GM19372 (cell line): ENCODE measurements at regions not wholly inside any gene's neighbourhood (a gene's known extent, or its start where the extent isn't known, plus 50 kb on each side); places are given as distances from the start of the nearest gene placed in this dataset.
"Not testable (repeated sequence)": the region's sequence is repeated elsewhere in the genome, so short reads cannot be mapped to it uniquely, and the experiment has no call there.

Source experiments
- ATAC-seq: cut with Tn5 transposase; IDR thresholded peaks from one replicate; pipeline ENCODE4 v1.9.1; 2021; ENCODE audit warnings: mild to moderate bottlenecking, low read depth, moderate library complexity; ENCODE audit not compliant: unreplicated experiment

DNA sequence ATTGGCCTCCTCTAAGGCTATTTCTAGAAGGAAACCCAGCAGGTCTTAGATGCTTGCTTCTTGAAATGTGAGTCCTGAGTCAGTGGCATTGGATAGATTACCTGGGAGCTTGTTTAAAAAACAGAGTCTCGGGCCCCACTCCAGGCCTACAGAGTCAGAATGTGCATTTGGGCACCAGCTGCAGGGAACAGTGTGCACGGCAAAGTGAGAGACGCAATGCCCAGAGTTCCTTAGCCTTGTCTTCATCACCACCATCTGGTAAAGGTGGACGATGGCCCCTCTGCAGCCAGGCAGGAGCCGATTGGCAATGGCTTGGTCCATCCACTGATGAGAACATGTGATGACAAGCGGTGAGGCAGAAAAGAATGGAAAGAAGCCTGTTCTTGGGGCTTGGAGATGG is 102.1 kb upstream of the TSC22D1 start:
- ATAC-seq: no peak

DNA sequence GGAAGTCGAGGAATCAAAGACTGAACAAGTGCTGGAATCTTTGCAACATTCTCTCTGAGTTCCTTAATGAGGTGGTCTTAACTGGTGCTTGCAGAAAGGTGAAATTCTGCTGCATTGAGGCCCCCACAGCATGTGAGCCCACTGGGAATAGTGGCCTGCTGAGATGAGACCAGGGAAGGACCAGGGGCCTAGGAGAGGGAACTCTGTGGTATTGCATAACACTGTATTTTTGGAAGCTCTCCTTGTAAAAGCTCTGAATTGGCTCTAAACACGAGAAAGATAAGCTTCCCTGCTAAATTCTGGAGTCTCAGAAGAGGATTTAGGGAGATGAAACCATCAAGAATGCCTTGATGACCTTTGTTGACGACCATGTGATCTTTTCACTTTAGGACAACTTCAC is 100.4 kb upstream of the TSC22D1 start:
- no peak for ATAC-seq

DNA sequence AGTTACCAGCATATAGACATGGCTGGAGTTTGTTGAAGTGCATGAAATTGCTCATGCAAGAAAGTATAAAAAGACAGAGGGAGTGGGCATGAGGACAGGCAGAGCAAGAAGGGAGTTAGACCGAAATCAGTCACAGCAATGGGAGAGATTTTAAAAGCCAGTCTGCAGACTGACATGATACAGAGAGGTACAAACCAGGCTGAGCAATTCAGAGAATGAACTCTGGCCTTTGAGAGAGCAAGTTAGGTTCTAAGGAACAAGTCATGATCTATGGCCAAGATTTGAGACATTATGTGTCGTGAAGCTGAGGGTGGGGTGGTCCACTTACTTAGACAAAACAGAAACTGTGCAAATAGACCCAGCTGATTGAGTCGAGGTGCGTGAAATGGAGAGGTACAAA is 93.4 kb upstream of the TSC22D1 start:
- ATAC-seq: no peak

DNA sequence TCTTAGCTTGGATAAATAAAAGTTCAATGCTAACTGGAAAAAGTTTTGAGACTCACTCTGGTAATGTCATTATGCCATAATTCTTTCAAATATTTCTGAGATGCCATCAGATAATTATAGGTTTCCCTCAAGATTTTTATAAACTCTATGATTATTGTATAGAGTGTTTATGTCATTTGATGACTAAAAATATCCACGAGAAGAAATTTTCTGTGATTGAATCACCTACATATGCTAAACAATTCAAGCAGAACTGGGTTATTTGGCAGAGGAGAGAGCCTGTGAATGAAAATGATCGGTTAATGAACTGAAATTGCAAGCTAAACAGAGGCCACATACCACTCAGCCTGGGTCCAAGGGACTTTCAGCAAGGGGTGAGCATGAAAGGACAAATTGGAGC is 92.6 kb upstream of the TSC22D1 start:
- ATAC-seq: no peak

DNA sequence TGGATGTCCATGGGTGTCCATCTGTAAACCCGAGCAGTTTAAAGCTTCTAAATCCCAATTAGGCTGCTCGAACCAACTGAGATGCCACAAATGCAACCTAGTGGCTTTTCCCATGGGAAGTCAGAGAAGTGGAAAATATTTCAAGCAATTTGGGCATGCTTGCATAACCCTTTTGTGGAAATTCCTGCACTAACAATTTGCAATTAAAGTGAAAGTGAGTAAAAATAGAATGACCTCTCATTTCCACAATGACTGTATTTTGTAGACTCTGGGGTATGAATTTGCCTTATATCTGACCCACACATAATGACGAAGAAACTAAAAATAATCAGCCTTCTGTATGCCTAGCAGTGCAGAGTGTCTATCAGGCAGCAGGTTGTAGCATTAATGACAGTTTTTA is 91.8 kb upstream of the TSC22D1 start:
- no peak for ATAC-seq

DNA sequence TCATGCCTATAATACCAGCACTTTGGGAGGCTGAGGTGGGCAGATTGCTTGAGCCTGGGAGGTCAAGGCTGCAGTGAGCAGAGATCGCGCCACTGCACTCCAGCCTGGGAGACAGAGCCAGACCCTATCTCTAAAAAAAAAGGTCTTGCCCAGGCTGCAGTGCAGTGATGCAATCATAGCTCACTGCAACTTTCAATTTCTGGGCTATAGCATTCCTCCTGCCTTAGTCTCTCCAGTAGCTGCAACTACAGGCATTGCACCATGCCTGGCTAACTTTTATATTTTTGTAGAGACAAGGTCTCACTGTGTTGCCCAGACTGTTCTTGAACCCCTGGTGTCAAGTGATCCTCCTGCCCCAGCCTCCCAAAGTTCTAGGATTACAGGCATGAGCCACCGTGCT is 90.4 kb upstream of the TSC22D1 start:
- not testable (repeated sequence) for ATAC-seq

DNA sequence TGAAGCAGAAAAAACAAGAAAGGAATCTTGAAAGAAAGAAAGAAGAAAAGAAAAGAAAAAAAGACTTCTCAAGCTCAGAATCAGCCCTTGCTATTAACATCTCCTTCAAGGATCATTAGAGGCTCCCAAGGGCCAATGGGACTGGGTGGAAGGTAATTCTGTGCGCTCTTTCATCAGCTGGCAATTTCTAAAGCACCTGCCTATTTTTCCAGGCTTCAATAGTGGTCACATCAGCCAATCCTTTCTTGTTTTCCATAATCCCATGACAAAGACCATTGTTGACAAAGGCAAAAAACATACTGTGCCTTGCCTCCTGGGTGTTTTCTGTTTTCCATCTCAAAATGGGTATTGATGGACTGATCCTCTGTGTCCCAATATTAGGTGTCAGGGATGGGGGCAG is 88.2 kb upstream of the TSC22D1 start:
- no peak for ATAC-seq

DNA sequence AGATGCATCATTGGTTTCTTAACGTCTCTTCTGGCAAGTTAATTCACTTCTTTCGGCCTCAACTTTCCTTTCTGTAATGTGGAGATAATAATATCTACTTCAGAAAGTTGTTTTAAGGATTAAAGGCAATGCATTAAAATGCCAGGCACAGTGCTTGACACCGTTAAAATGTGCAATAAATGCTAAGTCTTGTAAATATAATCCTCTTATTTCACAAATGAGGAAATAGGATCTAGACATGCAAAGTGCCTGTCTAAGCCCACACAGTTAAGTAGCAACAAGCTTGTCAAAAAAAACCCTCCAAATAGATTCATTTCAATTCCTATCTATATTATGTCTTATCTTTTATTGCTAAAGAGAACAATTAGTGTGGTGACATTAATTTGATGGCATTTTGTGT is 86.4 kb upstream of the TSC22D1 start:
- no peak for ATAC-seq

DNA sequence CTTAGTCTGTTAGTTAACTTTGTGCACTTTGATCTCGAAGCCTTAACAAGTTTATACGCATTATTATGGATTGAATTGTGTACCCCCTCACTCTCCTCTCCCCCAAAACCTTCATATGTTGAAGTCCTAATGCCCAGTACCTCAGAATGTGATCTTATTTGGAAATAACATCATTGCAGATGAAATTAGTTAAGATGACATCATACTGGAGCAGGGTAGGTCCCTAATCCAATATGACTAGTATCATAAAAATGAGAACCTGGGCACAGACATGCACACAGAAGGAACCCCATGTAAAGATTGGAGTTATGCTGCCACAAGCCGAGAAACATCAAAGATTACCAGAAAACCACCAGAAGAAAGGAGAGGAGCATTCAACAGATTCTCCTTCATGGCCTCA is 85.8 kb upstream of the TSC22D1 start:
- no peak for ATAC-seq

DNA sequence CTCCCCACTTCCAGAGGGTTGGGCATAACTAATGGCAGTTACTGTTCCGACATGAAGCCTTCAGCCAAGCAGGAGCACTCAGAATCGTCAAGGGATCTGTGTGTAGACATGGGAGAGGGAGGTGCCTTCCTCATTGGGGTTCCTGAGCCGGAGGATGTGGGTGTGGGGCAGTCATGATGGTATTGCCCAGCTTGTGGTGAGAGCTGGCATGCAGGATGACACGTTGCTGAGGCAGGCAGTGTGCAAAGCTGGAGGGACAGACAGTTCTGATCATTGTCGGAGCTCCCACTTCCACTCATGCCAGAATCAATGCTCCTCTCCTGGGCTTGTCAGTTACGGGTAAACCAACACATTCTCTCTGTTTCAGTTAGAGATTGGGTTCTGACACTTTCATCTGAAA is 83.9 kb upstream of the TSC22D1 start:
- no peak for ATAC-seq

DNA sequence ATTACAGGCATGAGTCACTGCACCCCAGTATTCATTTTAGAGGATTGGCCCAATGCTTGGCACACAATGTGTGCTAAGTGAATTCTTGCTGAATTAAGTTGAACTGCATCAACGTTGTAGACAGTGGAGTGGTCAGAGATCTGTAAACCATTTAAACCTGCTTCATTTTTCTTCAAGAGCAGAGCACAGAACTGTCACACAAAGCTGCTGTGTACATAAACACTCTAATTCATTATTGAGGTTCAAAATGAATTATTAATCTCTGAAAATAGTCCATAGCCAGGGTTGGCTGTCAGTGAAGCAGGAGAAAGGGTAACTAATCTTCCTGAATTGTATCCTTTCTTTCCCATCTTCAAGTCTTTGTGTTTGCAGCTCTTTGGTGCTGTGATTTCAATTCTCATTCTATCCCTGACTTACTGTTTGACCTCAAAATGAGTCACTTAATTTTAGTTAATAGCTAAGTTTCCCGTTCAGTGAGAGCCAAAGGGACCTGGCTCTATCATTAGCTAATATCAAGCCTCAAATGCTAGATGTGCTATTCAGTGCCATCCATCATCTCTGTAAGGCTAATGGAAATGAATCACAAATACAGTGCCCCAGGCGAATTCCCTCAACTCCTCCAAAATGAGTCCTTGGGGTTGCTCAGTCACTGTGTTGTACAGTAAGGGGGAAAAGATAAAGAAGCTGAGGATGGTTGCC is 77.0 kb upstream of the TSC22D1 start:
- no peak for ATAC-seq

DNA sequence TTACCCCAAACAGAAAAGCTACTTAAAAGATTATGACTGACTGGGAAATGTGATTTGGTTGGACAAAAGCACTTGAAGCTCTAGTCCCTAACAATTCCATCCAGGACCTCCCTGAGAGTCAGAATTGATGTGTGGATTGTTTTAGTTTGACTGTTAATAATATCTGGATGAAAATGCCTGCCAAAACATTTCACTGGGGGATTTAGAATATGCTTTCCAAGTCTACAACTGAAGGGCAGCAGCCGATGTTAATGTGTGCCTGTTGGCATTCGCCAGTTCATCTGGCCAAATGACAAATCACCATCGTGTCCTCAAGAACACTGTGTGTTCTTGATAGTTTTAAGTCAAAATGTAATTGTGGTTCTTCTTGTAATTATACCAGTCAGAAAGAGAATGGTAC is 76.0 kb upstream of the TSC22D1 start:
- no peak for ATAC-seq

DNA sequence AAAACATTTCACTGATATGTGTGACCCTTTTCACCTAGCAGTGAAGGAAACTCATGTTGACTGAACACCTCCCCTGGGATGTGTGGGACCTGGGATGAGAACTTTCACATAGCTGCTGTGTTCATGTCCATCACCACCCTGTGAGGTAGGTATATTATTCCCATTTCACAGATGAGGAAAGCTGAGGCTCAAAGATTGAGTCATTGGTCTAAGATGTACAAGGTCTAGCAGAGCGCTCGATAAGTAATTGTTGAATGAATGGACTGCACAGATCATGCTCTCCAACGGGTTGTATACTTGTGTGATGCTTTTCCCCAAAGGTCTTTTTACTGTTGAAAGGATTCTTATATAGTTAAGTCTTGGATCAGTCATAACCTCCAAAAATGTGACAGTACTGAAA is 75.6 kb upstream of the TSC22D1 start:
- ATAC-seq: no peak

DNA sequence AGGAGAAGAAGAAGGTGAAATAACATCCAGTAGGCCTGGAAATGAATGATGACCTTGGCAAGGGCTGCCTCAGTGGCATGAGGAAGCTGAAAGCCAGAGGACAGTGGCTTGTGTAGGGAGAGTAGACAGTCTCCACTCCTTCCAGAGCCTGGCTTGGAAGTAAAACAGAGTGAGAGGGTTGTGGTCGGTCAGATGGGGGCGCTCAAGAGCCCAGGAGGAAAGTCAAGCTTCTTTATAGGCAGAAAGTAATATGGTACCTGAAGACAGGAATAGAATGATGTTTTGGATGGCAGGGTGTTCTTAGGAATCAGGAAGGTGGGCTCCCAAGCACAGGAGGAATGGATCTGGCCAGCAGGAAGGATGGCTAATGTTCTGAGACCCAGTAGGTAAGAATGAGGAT is 75.1 kb upstream of the TSC22D1 start:
- no peak for ATAC-seq

DNA sequence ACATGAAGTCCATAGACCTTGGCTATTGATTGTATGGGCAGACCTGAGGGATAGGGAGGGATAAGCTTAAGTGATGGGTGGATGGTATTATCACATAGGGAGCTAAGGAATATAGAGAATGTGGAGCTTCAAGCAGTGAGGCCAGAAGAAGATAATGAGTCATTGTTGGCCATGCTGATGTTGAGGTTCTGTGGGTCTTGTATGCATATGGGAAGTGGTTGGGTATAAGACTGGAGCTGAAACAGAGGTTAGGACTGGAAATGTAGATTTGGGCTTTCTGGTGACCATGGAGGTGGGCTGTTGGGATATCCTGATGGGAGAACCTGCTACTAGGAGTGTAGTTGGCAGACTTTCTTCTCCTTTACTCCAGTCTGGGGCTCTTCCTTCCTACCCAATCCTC is 73.7 kb upstream of the TSC22D1 start:
- no peak for ATAC-seq

DNA sequence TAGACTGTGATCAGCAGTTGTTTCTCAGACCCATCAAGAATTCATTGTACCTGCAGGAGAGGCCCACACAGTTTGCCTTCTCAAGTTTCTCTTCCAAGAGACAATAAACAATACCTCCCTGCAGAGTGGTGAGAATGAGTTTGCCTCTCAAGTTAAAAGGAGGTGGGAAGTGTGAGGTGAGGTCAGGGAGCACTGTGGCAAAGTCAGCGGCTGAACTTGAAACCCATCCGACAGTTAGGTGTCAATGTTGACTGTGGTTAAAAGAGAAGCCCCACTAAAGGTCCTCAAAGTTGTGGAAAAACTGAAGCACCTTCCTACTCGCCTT is 72.9 kb upstream of the TSC22D1 start:
- ATAC-seq: no peak

DNA sequence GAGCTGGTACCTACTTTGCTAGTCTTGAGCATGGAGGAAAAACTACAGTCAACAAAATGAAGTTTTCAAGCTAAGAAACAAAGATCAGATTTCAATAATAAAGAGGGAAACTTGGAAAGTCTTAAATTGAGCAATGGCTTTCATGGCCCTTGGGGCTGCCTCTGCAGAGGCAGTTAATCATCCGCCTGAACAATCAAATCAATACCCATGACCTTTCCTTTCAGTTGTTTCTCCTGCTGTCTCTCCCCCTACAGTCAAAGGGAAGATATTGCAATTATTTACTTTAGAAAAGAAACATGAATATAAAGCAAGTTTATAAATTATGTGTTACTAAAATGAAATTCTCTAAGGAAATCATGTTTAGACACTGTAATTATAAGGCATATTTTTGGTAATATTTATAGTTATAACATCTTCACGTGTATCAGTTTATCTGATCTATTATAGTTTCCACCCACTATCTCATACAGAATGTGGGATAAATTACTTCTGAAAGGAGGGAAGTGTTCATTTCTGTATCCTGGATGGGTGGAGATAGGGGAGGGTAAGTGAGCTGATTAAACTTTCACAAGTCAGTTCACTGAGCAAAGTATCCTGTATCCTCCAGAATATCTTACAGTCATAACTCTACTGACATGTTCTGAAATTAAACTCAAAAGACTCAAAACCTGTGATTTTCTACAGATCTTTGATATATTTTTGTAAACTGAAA is 72.4 kb upstream of the TSC22D1 start:
- no peak for ATAC-seq

DNA sequence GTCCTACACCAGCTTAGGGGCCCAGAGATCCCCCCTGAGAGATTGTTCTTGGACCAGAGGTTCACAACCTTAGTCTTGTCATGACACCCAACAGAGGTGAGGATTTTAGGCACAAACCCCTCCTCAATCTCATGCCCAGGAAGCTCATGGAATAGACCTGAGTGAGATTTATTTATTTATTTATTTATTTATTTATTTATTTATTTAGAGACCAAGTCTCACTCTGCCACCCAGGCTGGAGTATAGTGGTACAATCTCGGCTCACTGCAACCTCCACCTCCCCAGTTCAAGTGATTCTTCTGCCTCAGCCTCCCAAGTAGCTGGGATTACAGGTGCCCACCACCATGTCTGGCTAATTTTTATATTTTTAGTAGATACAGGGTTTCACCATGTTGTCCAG is 71.4 kb upstream of the TSC22D1 start:
- ATAC-seq: not testable (repeated sequence)

DNA sequence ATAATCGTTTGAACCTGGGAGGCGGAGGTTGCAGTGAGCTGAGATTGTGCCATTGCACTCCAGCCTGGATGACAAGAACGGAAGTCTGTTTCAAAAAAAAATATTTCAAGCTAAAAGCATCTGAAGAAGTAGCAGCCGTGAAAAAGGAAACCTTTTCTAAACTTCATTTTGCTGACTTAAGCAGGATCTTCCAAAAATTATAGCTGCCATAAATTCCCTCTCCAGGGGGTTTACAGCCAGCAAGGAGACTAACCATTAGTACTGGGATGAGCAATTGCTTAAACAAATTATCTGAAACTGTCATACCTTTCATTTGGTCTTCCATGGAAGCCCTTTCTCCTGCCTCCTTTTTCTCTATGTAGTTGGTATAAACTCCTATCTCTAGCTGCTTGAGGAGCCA is 69.9 kb upstream of the TSC22D1 start:
- no peak for ATAC-seq

DNA sequence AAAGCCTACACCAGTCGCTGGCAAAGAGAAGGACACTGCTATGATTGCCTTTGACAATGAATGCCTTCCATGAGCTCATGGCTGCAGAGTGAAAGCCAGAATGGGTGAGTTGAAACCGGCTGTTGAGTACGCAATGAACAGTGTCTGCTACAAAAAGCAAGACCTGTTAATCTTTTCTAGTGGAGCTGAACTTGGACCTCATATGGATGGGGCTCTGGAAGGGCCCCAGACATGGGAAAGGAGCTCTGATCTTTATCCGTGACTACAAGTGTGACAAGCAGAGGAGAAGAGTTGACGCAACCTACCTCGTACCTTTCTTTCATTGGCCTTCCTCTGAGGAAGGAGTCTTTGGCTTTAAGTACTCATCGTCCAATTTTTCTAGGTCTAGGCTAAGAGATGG is 67.1 kb upstream of the TSC22D1 start:
- no peak for ATAC-seq

DNA sequence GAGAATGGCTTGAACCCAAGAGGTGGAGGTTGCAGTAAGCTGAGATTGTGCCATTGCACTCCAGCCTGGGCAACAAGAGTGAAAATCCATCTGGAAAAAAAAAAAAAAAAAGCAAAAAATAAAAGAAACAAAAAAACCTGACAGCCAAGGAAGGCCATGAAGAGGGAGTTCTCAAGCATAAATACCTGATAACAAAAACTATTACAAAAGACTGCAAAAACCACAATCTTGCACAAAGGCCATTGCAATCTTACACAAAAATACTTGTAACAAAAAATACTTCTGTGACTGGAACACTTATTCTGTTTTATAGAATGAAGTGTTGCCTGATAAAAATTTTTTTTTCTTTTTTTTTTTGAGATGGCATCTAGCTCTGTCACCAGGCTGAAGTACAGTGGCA is 61.5 kb upstream of the TSC22D1 start:
- ATAC-seq: no peak

DNA sequence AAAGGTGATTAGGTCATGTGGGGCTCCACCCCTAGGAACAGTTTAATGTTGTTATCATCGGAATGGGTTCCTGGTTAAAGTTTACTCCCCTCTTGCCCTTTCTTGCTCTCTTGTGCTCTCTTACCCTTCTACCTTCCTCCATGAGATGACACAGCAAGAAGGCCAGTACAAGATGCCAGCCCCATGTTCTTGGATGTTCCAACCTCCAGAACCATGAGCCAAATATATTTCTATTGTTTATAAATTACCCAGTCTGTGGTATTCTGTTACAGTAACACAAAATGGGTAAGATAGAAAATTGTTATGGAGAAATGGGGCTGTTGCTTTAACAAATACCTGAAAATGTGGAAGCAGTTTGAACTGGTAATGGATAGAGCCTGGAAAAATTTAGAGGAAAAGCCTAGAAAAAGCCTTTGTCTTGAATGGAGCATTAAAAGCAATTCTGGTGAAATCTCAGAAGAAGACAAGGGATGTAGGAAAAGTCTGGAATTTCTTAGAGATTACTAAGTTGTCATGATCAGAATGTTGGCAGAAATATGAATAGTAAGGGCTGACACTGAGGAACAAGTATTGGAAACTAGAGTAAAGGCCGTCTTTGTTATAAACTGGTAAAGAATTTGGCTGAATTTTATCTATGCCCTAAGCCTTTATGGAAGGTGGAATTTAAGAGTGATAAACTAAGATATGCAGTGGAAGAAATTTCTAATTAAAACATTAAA is 53.5 kb upstream of the TSC22D1 start:
- ATAC-seq: no peak
